ENCODE measurements at regions not wholly inside any gene's neighbourhood (a gene's known extent, or its start where the extent isn't known, plus 50 kb on each side); places are given as distances from the start of the nearest gene placed in this dataset.
"Not testable (repeated sequence)": the region's sequence is repeated elsewhere in the genome, so short reads cannot be mapped to it uniquely, and the experiment has no call there.

DNA sequence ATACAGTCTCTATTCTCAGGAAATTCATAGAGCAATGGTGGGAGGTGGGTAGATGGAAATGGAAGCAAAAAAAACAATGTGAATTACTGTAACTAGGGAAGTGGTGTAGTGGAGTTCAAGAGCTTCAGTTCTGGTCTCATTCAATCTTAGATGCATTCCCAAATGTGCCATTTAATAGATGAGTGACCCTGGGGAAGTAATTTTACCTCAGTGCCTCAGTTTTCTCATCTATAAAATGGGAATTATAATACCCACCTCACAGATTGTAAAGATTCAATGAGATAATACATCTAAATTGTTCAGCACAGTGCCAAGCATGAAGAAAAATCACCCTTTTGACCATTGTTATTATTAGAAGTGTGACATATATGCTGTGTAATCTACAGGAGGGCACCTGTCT lies 173.1 kb downstream of the SLC38A4 start:
- H3K36me3 ChIP-seq (ENCODE audit: insufficient read depth, insufficient read length, low read length): no peaks in the 10 kb centered on the region
- H3K27me3 ChIP-seq (ENCODE audit: insufficient read depth, insufficient read length): no peaks in the 10 kb centered on the region
- H3K9me3 ChIP-seq (ENCODE audit: insufficient read depth, low read length): peaks cover 17% of the 10 kb centered on the region
- H3K4me1 ChIP-seq (ENCODE audit: insufficient read depth, insufficient read length): no peaks in the 10 kb centered on the region
- no peak overlapping the region for H3K4me3 ChIP-seq (ENCODE audit: insufficient read length, low read depth)
- H3K9ac ChIP-seq (ENCODE audit: insufficient read length, low read depth): no peak overlapping the region
- no peak for TF ChIP-seq SUZ12 (IDR thresholded peaks at IDR 0.05; ENCODE audit: extremely low read depth, insufficient read depth, insufficient read length)
- no peak for TF ChIP-seq YY1 (IDR thresholded peaks at IDR 0.05; ENCODE audit: insufficient read depth, insufficient read length)
- no peak for TF ChIP-seq ZNF274 (IDR thresholded peaks at IDR 0.05; ENCODE audit: low read depth, low read length)
- DNase-seq (ENCODE audit: low read depth, low spot score): no peak

DNA sequence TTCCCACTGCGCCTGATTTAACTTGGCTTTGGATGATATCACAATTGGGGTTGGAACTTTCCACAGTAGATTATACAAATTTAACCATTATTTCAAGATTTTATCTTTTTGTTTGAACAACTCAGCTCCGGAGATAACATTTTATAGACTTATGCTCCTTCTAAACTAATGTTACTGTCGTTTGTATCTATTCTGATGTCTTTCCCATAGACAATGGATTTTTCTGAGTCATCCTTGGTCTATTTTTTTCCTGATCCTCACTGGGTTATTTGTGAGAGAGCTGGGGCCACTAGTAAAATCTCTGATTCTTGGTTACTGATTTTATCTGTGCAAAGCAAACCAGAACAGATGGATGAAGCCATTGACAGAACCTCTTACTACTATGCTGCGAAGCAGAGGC lies 175.1 kb downstream of the SLC38A4 start:
- DNase-seq (ENCODE audit: low read depth, low spot score): no peak
- H3K4me1 ChIP-seq (ENCODE audit: insufficient read depth, insufficient read length): no peaks in the 10 kb centered on the region
- no peak for TF ChIP-seq ZNF274 (IDR thresholded peaks at IDR 0.05; ENCODE audit: low read depth, low read length)
- TF ChIP-seq YY1 (IDR thresholded peaks at IDR 0.05; ENCODE audit: insufficient read depth, insufficient read length): no peak
- TF ChIP-seq SUZ12 (IDR thresholded peaks at IDR 0.05; ENCODE audit: extremely low read depth, insufficient read depth, insufficient read length): no peak
- no peaks in the 10 kb centered on the region for H3K27me3 ChIP-seq (ENCODE audit: insufficient read depth, insufficient read length)
- H3K9ac ChIP-seq (ENCODE audit: insufficient read length, low read depth): no peak overlapping the region
- peaks cover 30% of the 10 kb centered on the region for H3K9me3 ChIP-seq (ENCODE audit: insufficient read depth, low read length)
- H3K4me3 ChIP-seq (ENCODE audit: insufficient read length, low read depth): no peak overlapping the region
- no peaks in the 10 kb centered on the region for H3K36me3 ChIP-seq (ENCODE audit: insufficient read depth, insufficient read length, low read length)

DNA sequence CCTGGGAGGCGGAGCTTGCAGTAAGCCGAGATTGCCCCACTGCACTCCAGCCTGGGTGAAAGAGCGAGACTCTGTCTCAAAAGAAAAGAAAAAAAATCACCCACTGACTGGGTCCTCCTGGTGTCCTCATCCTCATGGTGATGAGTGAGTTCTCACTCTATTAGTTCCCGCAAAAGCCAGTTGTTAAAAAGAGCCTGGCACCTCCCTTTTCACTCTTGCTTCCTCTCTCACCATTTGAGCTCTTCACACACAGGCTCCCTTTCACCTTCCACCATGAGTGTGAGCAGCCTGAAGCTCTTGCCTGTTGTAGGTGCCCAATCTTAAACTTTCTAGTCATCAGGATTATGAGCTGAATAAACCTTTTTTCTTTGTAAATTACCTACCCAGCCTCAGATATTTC lies 176.4 kb downstream of the SLC38A4 start:
- Histone ChIP-seq H3K4me1 (ENCODE audit: insufficient read depth, insufficient read length) (no peaks in the 10 kb centered on the region), H3K27me3 (ENCODE audit: insufficient read depth, insufficient read length) (no peaks in the 10 kb centered on the region), H3K36me3 (ENCODE audit: insufficient read depth, insufficient read length, low read length) (no peaks in the 10 kb centered on the region), H3K4me3 (ENCODE audit: insufficient read length, low read depth) (no peak overlapping the region), H3K9me3 (ENCODE audit: insufficient read depth, low read length) (peaks cover 30% of the 10 kb centered on the region), H3K9ac (ENCODE audit: insufficient read length, low read depth) (no peak overlapping the region)
- TF ChIP-seq YY1 (IDR thresholded peaks at IDR 0.05; ENCODE audit: insufficient read depth, insufficient read length) (no peak), ZNF274 (IDR thresholded peaks at IDR 0.05; ENCODE audit: low read depth, low read length) (no peak), SUZ12 (IDR thresholded peaks at IDR 0.05; ENCODE audit: extremely low read depth, insufficient read depth, insufficient read length) (no peak)
- no peak for DNase-seq (ENCODE audit: low read depth, low spot score)

DNA sequence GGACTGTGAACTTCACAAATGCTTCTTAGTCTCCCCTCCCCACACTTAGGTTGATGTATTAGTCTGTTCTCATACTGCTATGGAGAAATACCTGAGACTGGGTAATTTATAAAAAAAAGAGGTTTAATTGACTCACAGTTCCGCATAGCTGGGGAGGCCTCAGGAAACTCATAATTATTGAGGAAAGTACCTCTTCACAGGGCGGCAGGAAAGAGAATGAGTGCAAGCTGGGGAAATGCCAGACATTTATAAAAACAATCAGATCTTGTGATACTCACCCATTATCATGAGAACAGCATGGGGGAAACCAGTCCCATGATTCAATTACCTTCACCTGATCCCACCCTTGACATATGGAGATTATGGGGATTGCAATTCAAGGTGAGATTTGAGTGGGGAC lies 178.8 kb downstream of the SLC38A4 start:
- Histone ChIP-seq H3K9me3 (ENCODE audit: insufficient read depth, low read length) (peaks cover 30% of the 10 kb centered on the region), H3K4me3 (ENCODE audit: insufficient read length, low read depth) (no peak overlapping the region), H3K36me3 (ENCODE audit: insufficient read depth, insufficient read length, low read length) (no peaks in the 10 kb centered on the region), H3K9ac (ENCODE audit: insufficient read length, low read depth) (no peak overlapping the region), H3K4me1 (ENCODE audit: insufficient read depth, insufficient read length) (no peaks in the 10 kb centered on the region), H3K27me3 (ENCODE audit: insufficient read depth, insufficient read length) (no peaks in the 10 kb centered on the region)
- DNase-seq (ENCODE audit: low read depth, low spot score): no peak
- TF ChIP-seq ZNF274 (IDR thresholded peaks at IDR 0.05; ENCODE audit: low read depth, low read length) (no peak), SUZ12 (IDR thresholded peaks at IDR 0.05; ENCODE audit: extremely low read depth, insufficient read depth, insufficient read length) (no peak), YY1 (IDR thresholded peaks at IDR 0.05; ENCODE audit: insufficient read depth, insufficient read length) (no peak)

DNA sequence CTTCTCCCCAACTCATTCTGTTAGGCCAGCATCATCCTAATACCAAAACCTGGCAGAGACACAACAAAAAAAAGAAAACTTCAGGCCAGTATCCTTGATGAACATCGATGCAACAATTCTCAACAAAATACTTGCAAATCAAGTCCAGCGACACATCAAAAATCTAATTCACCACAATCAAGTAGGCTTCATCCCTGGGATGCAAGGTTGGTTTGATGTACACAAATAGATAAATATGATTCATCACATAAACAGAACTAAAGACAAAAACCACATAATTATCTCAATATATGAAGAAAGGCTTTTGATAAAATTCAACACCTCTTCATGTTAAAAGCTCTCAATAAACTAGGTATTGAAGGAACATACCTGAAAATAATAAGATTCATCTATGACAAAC lies 184.1 kb downstream of the SLC38A4 start:
- not testable (repeated sequence) for DNase-seq (ENCODE audit: low read depth, low spot score)

DNA sequence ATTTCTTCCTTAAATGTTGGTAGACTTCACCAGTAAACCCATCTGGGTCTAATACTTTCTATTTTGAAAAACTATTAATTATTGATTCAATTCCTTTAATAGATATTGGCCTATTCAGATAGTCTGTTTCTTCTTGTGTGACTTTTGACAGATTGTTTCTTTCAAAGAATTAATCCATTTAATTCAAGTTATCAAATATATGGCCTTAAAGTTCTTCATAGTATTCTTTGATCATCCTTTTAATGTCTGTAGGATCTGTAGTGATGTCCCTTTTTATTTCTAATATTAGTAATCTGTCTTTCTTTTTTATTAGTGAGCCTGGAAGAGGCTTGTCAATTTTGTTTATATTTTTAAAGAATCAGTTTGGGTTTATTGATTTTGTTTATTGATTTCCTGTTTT lies 190.0 kb downstream of the SLC38A4 start:
- Histone ChIP-seq H3K4me3 (ENCODE audit: insufficient read length, low read depth) (no peak overlapping the region), H3K27me3 (ENCODE audit: insufficient read depth, insufficient read length) (no peaks in the 10 kb centered on the region), H3K36me3 (ENCODE audit: insufficient read depth, insufficient read length, low read length) (no peaks in the 10 kb centered on the region), H3K9ac (ENCODE audit: insufficient read length, low read depth) (no peak overlapping the region), H3K9me3 (ENCODE audit: insufficient read depth, low read length) (peaks cover 29% of the 10 kb centered on the region), H3K4me1 (ENCODE audit: insufficient read depth, insufficient read length) (no peaks in the 10 kb centered on the region)
- no peak for TF ChIP-seq YY1 (IDR thresholded peaks at IDR 0.05; ENCODE audit: insufficient read depth, insufficient read length)
- no peak for TF ChIP-seq ZNF274 (IDR thresholded peaks at IDR 0.05; ENCODE audit: low read depth, low read length)
- TF ChIP-seq SUZ12 (IDR thresholded peaks at IDR 0.05; ENCODE audit: extremely low read depth, insufficient read depth, insufficient read length): no peak
- no peak for DNase-seq (ENCODE audit: low read depth, low spot score)

More for the DNA sequence above, 184.1 kb downstream of the SLC38A4 start:
- not testable (repeated sequence) for H3K27me3 ChIP-seq (ENCODE audit: insufficient read depth, insufficient read length); H3K4me3 ChIP-seq (ENCODE audit: insufficient read length, low read depth); H3K4me1 ChIP-seq (ENCODE audit: insufficient read depth, insufficient read length); H3K36me3 ChIP-seq (ENCODE audit: insufficient read depth, insufficient read length, low read length); H3K9ac ChIP-seq (ENCODE audit: insufficient read length, low read depth)
- peaks cover 23% of the 10 kb centered on the region; the same call in 1 of the 2 replicates for H3K9me3 ChIP-seq (ENCODE audit: insufficient read depth, low read length)

DNA sequence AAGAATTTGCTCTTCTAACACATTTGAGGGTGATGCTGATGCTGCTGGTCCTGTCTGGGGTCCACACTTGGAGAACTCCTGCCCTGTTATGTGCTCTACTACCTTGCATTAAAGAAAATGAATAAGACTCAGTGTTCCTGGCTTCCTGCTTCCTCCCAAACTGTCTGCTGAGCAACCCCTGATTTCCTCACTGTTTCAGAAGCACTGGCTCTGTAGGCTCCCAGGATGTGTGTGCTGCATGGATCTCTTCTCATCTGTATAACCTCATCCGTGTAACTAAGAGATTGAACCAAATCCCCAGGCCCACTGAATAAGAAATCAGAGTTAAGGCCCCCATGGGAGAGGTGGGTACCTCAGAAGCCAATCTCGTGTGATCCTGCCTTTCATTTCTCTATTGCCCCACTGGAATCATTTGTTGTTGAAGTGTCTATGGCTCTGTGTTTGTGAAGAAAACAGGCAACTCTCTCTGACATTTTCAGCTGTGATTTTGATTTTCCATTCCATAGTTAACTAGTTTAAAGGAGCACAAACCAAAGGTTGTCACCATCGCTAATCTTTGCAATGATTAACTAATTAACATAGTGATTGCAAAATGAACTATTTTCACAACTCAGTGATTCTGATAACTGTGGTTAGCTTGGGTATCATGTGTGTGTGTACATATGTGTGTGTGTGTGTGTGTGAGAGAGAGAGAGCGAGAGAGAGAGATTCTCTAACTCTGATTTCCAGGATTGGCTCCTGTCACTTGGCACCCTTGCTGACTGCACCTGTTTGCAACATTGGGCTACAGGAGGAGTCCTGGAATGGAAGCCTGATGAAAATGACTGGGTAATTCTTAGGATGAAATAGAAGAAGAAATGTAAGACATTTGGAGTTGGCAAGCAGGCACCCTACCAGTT lies 196.2 kb downstream of the SLC38A4 start:
- no peak for DNase-seq (ENCODE audit: low read depth, low spot score)
- no peaks in the 10 kb centered on the region for H3K27me3 ChIP-seq (ENCODE audit: insufficient read depth, insufficient read length)
- no peak overlapping the region for H3K9ac ChIP-seq (ENCODE audit: insufficient read length, low read depth)
- no peaks in the 10 kb centered on the region for H3K9me3 ChIP-seq (ENCODE audit: insufficient read depth, low read length)
- no peak overlapping the region for H3K4me3 ChIP-seq (ENCODE audit: insufficient read length, low read depth)
- TF ChIP-seq ZNF274 (IDR thresholded peaks at IDR 0.05; ENCODE audit: low read depth, low read length) (no peak), YY1 (IDR thresholded peaks at IDR 0.05; ENCODE audit: insufficient read depth, insufficient read length) (no peak)
- H3K36me3 ChIP-seq (ENCODE audit: insufficient read depth, insufficient read length, low read length): no peaks in the 10 kb centered on the region
- H3K4me1 ChIP-seq (ENCODE audit: insufficient read depth, insufficient read length): no peaks in the 10 kb centered on the region

Measured in NT2/D1 (cell line).